Right renal cortex interstitium (tissue), 3 donors: ENCODE measurements at regions not wholly inside any gene's neighbourhood (a gene's known extent, or its start where the extent isn't known, plus 50 kb on each side); places are given as distances from the start of the nearest gene placed in this dataset.

Source experiments
- DNase-seq, 3 donors: peaks; one replicate each; pipeline ENCODE4 v3.0.0-alpha.2; 2013; ENCODE audit warnings: low read depth in 3 of 3, low spot score in 2 of 3

DNA sequence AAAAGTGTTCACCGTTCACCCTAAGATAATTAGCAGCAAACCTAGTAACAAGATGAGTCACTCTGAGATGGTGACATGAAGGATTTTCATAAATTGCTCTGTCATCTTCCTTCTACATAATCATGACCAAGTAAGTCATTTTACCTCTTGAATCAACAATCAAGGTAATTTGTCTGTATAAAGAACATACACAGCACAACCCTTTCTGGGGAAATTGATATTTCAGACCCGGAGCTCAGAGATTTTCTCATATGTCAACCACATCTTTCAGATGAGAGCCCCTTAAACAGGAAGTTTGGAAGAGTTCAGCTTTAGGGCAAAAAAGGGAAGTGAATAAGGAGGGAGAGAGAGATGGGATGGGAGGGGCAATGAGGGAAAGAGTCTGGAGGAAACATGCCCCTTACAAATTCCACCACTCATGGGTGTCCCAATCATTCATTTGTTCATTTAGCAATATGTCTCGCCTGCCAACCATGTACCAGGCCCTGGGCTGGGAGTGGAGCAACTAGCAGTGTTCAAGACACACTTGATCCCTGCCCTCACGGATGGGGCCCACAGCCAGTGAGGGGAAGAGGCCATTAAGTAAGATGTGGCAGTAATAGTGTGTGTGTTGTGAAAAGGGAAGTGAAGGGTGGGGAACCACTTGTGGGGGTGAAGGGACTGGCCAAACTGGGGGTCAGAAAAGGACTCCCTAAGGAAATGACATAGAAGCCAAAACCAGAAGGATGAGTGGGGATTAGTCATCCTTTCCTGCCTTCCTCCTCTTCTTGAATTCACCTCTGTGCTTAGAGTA lies 190.9 kb downstream of the MAFB start:
- DNase-seq = no peak

DNA sequence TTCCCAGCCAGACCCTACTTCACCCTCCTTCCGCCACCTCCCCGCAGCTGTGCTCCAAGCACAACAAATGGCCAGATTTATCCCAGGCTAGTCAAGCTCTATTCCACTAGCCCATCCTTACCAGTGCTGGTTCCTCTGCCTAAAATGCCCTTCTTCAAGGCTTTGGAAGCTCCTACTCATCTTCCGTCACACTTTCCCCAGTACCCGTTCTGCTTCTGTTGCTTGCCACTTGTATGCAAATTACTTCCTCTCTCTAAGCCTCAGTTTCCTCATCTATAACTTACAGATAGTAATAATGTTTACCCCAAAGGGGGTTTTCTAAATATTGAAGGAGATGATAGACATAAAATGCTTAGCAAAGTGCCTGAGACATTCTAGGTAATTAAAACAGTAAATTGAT lies 193.1 kb downstream of the MAFB start:
- DNase-seq = no peak

DNA sequence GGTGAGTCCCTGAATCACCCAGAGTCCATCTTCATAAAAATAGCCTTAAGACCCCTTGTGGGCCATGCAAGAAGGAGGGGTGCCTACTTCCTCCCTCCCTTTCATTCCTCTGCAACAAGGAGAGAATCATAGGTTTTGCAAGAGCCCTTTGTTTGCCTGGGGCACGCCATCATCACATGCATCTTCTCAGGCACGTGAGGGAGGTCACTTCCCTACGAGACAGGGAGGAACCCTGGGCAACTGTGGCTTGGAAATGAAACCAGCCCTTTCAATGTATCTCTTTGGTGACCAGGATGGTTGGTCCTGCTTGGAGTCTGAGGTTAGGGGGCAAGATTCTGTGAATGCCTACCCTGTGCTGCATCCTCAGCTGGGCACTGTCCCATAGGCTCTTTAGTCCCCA lies 194.8 kb downstream of the MAFB start:
- DNase-seq = no peak

- DNase-seq = no peak
Measured at GRCh38 chr20:40493549-40493948, 195.5 kb downstream of the MAFB start.

GRCh38 chr20:40493071-40493470 lies 196.0 kb downstream of the MAFB start:
- peak in 1 of 3 donors; percentile 23 for DNase-seq

DNA sequence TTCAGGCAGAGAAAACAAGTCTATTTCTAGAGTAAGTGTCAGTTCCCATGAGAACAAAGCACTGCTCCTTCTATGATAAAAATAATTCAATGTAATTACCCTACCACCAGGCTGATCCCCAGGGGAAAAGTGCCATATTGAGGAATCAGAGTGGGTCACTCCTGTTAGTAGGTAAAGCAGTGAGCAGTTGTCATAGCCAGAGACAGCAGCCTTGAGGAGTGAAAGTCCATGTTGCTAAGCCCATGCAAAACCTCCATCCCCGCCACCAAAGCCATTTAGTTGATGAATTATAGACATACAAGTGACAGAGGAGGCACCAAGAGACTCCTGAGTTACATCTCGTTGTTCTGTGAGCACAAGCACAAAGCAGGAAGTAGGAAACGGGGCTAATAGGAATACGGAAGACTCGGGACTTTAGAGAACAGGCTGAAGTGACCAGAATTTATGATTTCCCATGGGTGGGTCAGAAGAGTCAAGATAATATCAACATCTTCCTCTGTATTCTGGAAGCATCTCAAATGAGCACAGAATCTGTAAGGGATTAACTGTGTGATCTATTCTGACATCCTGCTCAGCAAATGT lies 197.9 kb downstream of the MAFB start:
- no peak for DNase-seq

DNA sequence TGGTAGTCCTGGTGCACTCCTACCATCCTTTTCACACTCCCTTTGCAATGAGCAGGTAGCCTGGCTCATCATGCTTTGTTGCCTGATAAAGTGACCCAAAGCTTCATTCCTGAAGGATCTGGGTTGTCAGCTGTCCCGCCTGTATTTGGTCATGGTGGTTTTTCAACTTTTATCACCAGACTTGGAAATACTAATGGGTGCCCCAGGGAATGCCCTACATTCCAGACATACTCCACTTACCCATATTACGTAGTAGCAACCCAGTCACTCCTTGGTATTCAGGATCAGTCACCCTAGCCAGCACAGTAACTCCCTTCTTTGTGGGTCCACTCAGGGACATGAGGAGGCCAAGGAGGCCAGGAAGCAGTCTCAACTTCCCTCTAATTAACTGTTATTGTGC lies 199.2 kb downstream of the MAFB start:
- DNase-seq = no peak

DNA sequence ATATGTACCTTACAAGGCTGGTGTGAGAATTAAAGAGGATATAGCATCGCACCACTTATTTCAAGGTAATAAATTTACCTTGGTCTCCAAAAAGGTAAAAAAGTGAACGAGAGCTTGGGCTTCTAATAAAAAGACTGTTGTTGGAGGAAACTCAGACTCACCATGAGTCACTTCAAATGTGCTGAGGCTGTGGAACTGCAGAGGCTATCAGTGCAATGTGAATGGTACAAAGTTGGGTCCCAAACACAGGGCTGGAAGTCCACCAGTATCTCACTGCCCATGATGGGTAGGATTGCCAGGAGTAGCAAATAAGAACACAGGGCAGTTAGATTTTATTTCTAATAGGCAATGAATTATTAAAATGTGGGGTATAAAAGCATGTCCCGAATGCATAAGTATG lies 200.6 kb downstream of the MAFB start:
- DNase-seq = no peak

DNA sequence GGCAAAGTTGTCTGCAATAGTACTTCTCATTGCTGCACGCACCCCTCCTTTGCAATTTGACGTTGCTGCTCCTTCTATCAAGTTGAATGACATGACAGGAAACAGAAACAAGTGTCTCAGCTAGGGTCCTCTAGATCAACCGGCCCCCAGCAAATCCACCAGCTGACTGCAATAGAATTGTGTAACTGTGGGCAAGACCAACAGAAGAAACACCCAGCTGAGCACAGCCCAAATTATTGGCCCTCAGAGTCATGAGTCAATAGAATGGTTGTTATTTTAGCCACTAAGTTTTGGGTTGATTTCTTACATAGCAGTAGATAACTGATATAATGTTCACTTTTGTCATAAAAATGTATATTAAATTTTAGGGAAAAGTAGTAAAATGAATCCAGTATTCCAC lies 202.7 kb downstream of the MAFB start:
- DNase-seq = no peak

DNA sequence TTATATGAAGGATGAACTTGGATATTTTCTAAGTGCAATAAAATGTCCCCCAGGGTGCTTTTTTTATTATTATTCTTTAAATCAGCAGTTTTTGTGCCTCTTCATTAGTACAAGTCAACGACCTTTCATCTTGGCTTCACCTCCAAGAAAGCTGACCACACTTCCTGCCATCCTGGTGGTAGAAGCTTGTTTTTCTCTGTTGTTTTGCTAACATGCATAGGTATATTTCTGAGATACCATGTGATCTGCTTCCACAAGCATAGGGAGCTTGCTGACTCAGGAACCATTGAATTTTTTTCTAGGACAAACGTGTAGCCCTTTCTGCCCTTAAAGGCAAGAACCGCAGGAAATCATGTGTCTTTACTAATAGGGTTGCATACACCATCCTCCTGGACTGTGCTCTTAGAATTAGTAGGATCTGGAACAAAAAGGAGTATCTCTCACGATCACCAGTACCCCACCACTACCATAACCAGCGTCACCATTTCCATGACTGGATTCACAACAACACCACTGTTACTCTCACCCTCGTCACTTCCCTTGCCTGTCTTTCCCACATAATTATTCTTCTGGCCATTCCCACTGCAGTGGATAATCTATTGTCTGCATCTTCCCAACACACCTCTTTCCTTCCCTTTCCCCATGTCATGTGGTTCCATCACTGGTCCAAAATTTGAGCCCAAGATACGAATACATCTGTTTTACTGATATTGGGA lies 207.1 kb downstream of the MAFB start:
- no peak for DNase-seq

GRCh38 chr20:40481337-40481736 lies 207.7 kb downstream of the MAFB start:
- DNase-seq = no peak

DNA sequence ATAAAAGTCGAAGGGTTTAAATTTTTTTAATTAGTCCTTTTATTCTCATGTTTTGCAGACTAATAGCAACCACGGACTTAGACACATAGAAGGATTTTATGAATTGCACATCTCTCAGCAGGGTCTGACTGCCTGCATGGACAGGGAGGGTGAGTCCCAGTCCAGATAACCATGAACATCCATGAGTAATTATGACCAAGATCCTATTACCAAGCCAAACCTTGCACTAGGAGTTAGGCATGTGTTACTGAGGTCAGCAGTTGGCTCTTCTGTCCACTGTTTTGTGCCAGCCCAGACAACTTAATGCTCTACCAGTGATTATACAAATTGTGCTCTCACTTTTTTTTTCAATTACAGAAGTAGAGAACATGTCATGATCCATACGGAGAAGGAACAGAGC lies 211.2 kb downstream of the MAFB start:
- DNase-seq = no peak

DNA sequence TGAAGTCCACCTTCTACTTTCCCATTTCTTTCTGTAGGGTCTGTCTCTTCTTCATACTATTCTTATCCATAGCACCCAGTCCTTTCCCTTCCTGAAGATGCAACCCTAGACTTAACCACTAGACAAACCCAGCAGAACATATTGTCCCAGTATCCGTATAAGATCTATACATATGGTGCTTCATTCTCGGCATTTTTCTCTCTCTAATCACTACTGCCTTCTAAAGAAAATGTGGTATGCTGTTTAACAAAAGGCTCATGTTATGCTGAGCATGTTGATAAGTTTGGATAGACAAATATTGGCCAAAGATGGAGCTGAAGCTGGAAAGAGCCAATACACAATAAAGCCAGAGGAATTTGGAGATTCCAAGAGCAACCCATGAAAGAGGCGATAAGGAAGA lies 212.6 kb downstream of the MAFB start:
- no peak for DNase-seq

DNA sequence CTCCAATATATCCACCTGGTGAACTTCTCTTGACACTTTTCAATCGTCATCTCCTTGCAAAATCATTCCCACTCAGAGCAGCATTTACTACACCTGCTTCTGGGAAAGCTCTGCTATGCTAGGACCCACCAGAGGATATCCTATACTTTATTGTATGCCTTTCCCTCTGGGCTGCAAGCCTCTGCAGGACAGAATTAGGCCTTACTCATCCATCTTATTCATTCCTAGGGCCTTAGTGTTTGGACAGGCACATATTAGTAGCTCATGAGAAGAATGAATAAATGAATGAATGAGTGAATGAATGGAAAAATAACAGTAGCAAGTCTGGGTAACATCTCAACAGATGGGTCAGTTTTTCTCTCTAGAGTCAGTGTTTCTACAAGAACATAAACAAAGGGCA lies 216.1 kb downstream of the MAFB start:
- no peak for DNase-seq

- DNase-seq = no peak
Measured at GRCh38 chr20:40471261-40471629, 217.8 kb downstream of the MAFB start.

GRCh38 chr20:40470445-40471260 lies 218.4 kb downstream of the MAFB start:
- DNase-seq = no peak

GRCh38 chr20:40468759-40469158 lies 220.3 kb downstream of the MAFB start:
- DNase-seq = no peak

DNA sequence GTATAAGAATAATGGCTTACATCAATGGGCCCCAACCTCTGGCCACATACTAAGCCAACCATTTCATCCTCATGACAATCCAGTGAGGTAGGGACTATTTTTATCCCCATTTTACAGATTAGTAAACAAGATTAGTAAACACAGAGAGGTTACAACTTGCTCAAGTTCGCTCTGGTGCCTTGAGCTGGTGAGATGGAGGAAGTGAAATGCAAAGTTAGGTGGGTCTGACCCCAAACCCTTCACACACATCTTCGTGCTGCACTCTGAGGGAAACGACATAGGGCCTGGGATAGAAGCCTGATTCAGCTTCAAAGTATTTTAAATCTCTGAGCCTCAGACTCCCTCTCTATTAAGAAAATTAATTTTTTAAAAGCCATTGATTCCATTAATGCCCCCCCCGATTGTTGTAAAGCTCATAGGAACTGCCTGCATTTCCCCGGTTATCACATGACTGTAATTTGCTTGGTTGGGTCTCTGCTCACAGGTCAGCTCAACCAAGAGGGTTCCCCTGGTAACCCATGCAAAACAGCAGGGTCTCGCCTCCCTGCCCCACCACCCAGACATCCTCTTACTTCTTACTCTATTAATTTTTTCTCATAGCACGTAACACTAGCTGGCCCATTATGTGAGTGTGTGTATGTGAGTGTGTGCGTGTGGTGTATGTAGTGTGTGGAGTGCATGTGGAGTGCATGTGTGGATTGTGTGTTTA lies 221.2 kb downstream of the MAFB start:
- DNase-seq = no peak

DNA sequence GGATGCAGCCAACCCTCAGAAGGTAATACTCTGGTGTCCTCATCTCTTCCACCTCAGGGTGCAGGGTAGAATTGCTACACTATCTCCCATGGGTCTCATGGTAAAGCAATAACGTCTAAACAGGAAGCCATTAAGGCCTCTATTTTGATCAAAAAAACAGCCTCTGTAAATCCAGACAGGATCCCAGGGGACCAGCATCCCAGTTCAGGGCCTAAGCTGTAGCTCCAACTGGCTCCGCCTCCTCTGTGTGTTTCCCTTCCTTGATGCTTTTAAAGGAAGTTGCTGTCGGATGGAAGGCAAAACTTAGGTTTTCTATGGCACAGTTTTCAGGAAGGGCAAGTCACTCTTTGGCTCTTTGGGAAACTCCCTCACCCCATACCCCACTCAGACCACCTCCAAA lies 222.0 kb downstream of the MAFB start:
- DNase-seq = no peak

GRCh38 chr20:40464731-40465208 lies 224.3 kb downstream of the MAFB start:
- DNase-seq = no peak
